ENCODE measurements at regions not wholly inside any gene's neighbourhood (a gene's known extent, or its start where the extent isn't known, plus 50 kb on each side); places are given as distances from the start of the nearest gene placed in this dataset.

- TF ChIP-seq CTCF (IDR thresholded peaks at IDR 0.05; ENCODE audit: low read depth, low read length) = no peak
- DNase-seq (ENCODE audit: extremely low read depth, low read depth) = no peak
Measured at GRCh38 chr1:61581251-61581650, 143.7 kb downstream of the TM2D1 start.

- TF ChIP-seq CTCF (IDR thresholded peaks at IDR 0.05; ENCODE audit: low read depth, low read length) = no peak
- no peak for DNase-seq (ENCODE audit: extremely low read depth, low read depth)
Measured at GRCh38 chr1:61580417-61580816, 144.5 kb downstream of the TM2D1 start.

GRCh38 chr1:61579802-61580201 lies 145.1 kb downstream of the TM2D1 start:
- DNase-seq (ENCODE audit: extremely low read depth, low read depth) = no peak
- TF ChIP-seq CTCF (IDR thresholded peaks at IDR 0.05; ENCODE audit: low read depth, low read length) = no peak

- no peak for DNase-seq (ENCODE audit: extremely low read depth, low read depth)
Measured at GRCh38 chr1:61572046-61572445, 152.9 kb downstream of the TM2D1 start.

GRCh38 chr1:61570191-61570590 lies 154.8 kb downstream of the TM2D1 start:
- TF ChIP-seq CTCF (IDR thresholded peaks at IDR 0.05; ENCODE audit: low read depth, low read length) = no peak

More at GRCh38 chr1:61572046-61572445, 152.9 kb downstream of the TM2D1 start:
- no peak for TF ChIP-seq CTCF (IDR thresholded peaks at IDR 0.05; ENCODE audit: low read depth, low read length)

GRCh38 chr1:61569303-61569621 lies 155.7 kb downstream of the TM2D1 start:
- DNase-seq (ENCODE audit: extremely low read depth, low read depth) = no peak
- no peak for TF ChIP-seq CTCF (IDR thresholded peaks at IDR 0.05; ENCODE audit: low read depth, low read length)

More at GRCh38 chr1:61570191-61570590, 154.8 kb downstream of the TM2D1 start:
- no peak for DNase-seq (ENCODE audit: extremely low read depth, low read depth)

- DNase-seq (ENCODE audit: extremely low read depth, low read depth) = no peak
- TF ChIP-seq CTCF (IDR thresholded peaks at IDR 0.05; ENCODE audit: low read depth, low read length) = no peak
Measured at GRCh38 chr1:61568460-61569302, 156.3 kb downstream of the TM2D1 start.

All from AG09319 (cell line).